Thyroid gland (tissue), 4 donors: ENCODE measurements at regions not wholly inside any gene's neighbourhood (a gene's known extent, or its start where the extent isn't known, plus 50 kb on each side); places are given as distances from the start of the nearest gene placed in this dataset.

Experiments used
- DNase-seq, 2 donors: peaks; one replicate each; pipeline ENCODE4 v3.0.0-alpha.2; 2019
- H3K27ac ChIP-seq, 3 donors: fragments of 200-600 bp; sonication (generic); 1 replicate in 2 of 3; 2 replicates in 1 of 3; pipeline ENCODE4 v1.5.1; 2016 to 2019; ENCODE audit warnings: mild to moderate bottlenecking in 1 of 3, moderate library complexity in 1 of 3
- H3K27me3 ChIP-seq: fragments of 200-600 bp; sonication (generic); one replicate; pipeline ENCODE4 v1.5.1; 2019
- H3K36me3 ChIP-seq, 2 donors: fragments of 200-600 bp; sonication (generic); one replicate each; pipeline ENCODE4 v1.5.1; 2016 to 2019
- H3K4me1 ChIP-seq, 2 donors: fragments of 200-600 bp; sonication (generic); one replicate each; pipeline ENCODE4 v1.5.1; 2017 to 2019
- H3K4me3 ChIP-seq, 3 donors: fragments of 200-600 bp; sonication (generic); replicated peaks in 1 of 3; 1 replicate in 2 of 3; 2 replicates in 1 of 3; pipeline ENCODE4 v1.5.1; 2016; ENCODE audit warnings: mild to moderate bottlenecking in 1 of 3
- H3K9me3 ChIP-seq: fragments of 200-600 bp; sonication (generic); one replicate; pipeline ENCODE4 v1.5.1; 2017
- CTCF ChIP-seq, 6 experiments: fragments of 200-600 bp in 3 of 6; fragments of 450-650 bp in 3 of 6; sonication (generic) in 3 of 6; IDR thresholded peaks; one replicate each; pipeline ENCODE4 v1.5.1; 2016 to 2019; ENCODE audit warnings: antibody characterized with exemption in 6 of 6, mild to moderate bottlenecking in 2 of 6, inconsistent platforms in 1 of 6, moderate library complexity in 1 of 6
- POLR2A ChIP-seq, 2 donors: fragments of 450-650 bp; IDR thresholded peaks; one replicate each; pipeline ENCODE4 v1.6.1; 2017; ENCODE audit warnings: antibody characterized with exemption in 2 of 2, mild to moderate bottlenecking in 2 of 2, moderate library complexity in 1 of 2
- WGBS, 2 donors: methylation state at CpG; one replicate each; pipeline ENCODE4 v1.1.5; 2017; 5-methylcytosine and 5-hydroxymethylcytosine counted together
- intact Hi-C: fragments of 100-400 bp; cut with DNase I; formaldehyde crosslinking; loops from one replicate; pipeline ENCODE4 v1.15.1; 2023

DNA sequence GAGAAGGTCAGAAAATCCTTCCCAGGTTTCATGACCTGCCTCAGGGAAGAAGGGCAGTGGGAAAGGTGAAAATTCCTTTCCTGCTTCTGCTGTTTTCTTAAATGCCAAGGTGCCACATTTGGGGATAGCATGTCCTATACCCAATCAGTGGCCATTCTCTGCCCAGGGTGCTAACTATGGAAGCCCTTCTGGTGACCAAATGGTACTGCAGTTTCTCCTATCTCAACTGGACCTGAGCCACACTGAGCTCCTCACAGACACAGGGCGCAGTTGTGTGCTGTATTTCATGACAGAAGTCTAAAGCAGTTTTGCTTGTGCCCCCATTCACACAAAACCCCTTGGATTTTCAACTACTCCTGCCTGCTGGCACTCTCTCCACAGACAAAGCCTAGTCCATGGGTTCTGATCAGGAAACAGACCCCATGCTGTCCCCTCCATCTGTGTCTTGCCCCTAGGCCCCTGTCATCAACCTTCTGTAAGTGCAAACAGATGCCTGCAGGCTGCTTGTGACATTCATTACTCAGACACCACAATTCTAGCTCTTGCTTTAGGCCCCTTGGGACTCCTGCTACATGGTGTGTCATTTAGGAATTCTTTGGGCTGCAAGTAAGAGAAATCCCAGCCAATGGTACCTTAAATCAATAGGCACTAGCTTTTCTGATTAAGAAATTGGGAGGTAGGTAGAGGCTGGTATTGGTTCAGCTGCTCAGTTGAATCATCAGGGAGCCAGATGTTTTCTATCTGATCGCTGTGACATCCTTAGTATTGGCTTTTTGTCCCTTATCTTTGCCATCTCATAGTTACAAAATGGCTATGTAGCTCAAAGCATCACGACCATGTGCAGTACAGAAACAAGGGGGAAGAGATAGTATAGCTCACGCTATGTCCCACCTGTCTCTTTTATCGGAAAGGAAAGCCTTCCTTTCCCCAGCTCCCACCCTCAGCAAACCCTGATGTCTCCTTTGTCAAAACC, 147.8 kb downstream of the CD83 start:
- Histone ChIP-seq H3K4me3 (no peak overlapping the region), H3K27me3 (no peaks in the 10 kb centered on the region), H3K36me3 (no peaks in the 10 kb centered on the region), H3K27ac (no peak overlapping the region), H3K9me3 (no peaks in the 10 kb centered on the region), H3K4me1 (no peaks in the 10 kb centered on the region)
- no peak for DNase-seq
- intact Hi-C loops: no loop called here
- 92 to 95% methylated on average over 5 of the region's 5 CpGs for WGBS, 2 donors
- TF ChIP-seq POLR2A (IDR thresholded peaks at IDR 0.05) (no peak), CTCF (IDR thresholded peaks at IDR 0.05) (no peak)

GRCh38 chr6:14266266-14266665, 148.7 kb downstream of the CD83 start:
- H3K27me3 ChIP-seq: no peaks in the 10 kb centered on the region
- no peak for DNase-seq
- WGBS, 2 donors: 87 to 92% methylated on average over 2 of the region's 2 CpGs
- H3K36me3 ChIP-seq: no peaks in the 10 kb centered on the region
- H3K9me3 ChIP-seq: no peaks in the 10 kb centered on the region
- H3K4me3 ChIP-seq: no peak overlapping the region
- intact Hi-C loops: no loop called here
- H3K27ac ChIP-seq: no peak overlapping the region
- TF ChIP-seq POLR2A (IDR thresholded peaks at IDR 0.05) (no peak), CTCF (IDR thresholded peaks at IDR 0.05) (no peak)
- no peaks in the 10 kb centered on the region for H3K4me1 ChIP-seq

DNA sequence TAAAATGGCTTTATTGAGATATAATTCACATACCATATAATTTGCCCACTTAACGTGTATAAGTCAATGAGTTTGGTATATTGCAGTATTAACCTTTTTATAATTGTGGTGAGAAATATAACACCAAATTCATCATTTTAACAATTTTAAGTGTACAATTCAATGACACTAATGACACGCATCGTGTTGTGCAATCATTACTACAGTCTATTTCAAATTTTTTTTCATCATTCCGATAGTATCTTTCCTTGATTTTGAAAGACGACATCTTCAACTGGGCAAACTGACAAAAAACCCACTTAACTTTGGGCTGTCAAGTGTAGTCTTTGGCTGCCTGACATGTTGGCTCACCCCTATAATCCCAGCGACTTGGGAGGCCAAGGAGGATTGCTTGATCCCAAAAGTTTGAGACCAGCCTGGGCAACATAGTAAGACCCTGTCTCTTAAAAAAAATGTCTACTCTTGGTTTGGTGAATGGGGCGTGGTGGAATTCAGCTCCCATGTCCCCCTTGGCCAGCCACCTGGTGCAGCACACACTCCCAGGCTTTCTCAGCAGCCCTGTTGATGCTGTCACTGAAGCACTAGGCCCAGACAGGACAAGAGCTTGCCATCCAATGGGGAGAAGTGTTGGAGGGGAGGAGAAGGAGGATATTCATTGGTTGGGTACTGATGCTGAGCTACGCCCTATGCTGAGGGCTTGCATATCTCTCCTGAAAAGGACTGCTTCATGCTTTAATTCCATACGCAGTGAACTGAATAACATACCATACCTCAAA, 150.5 kb downstream of the CD83 start:
- H3K4me3 ChIP-seq: no peak overlapping the region
- no peaks in the 10 kb centered on the region for H3K4me1 ChIP-seq
- WGBS, 2 donors: 96 to 97% methylated on average over 9 of the region's 9 CpGs
- H3K36me3 ChIP-seq: no peaks in the 10 kb centered on the region
- H3K27me3 ChIP-seq: no peaks in the 10 kb centered on the region
- TF ChIP-seq CTCF (IDR thresholded peaks at IDR 0.05) (no peak), POLR2A (IDR thresholded peaks at IDR 0.05) (no peak)
- H3K27ac ChIP-seq: no peak overlapping the region
- intact Hi-C loops: no loop called here
- H3K9me3 ChIP-seq: no peaks in the 10 kb centered on the region
- no peak for DNase-seq

DNA sequence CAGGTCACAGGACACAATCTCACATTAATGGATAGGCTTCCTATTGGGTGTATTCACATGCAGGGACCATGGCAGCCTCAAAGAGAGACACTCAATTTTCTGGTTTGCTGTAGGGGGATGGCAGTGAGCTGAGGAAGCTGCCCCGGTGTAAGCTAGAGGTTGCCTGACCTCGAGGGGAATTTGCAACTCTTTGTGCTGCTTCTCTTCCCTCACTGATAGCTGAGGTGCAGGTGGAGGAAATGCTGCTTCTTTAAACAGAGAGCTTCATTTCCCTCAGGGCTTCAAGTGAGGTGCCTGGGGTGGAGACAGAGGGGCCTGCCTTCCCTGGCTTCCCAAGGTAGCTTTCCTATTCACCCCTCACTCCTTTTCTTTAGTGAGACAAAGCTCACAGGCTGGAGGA, 151.9 kb downstream of the CD83 start:
- 54 to 83% methylated on average over 2 of the region's 2 CpGs for WGBS, 2 donors
- Histone ChIP-seq H3K36me3 (no peaks in the 10 kb centered on the region), H3K4me3 (no peak overlapping the region), H3K27ac (no peak overlapping the region), H3K9me3 (no peaks in the 10 kb centered on the region), H3K4me1 (no peaks in the 10 kb centered on the region), H3K27me3 (no peaks in the 10 kb centered on the region)
- TF ChIP-seq POLR2A (IDR thresholded peaks at IDR 0.05) (no peak), CTCF (IDR thresholded peaks at IDR 0.05) (no peak)
- no peak for DNase-seq
- intact Hi-C loops: no loop called here
